Ishikawa (cell line): ENCODE measurements at regions not wholly inside any gene's neighbourhood (a gene's known extent, or its start where the extent isn't known, plus 50 kb on each side); places are given as distances from the start of the nearest gene placed in this dataset.

Experiments
- CEBPB ChIP-seq: IDR thresholded peaks from 2 replicates; pipeline ENCODE4 v1.6.1; 2012
- RAD21 ChIP-seq: IDR thresholded peaks from 2 replicates; pipeline ENCODE4 v1.6.1; 2012; ENCODE audit warnings: low read depth
- TAF1 ChIP-seq: IDR thresholded peaks from 2 replicates; pipeline ENCODE4 v1.6.1; 2012; ENCODE audit warnings: low read depth, mild to moderate bottlenecking

DNA sequence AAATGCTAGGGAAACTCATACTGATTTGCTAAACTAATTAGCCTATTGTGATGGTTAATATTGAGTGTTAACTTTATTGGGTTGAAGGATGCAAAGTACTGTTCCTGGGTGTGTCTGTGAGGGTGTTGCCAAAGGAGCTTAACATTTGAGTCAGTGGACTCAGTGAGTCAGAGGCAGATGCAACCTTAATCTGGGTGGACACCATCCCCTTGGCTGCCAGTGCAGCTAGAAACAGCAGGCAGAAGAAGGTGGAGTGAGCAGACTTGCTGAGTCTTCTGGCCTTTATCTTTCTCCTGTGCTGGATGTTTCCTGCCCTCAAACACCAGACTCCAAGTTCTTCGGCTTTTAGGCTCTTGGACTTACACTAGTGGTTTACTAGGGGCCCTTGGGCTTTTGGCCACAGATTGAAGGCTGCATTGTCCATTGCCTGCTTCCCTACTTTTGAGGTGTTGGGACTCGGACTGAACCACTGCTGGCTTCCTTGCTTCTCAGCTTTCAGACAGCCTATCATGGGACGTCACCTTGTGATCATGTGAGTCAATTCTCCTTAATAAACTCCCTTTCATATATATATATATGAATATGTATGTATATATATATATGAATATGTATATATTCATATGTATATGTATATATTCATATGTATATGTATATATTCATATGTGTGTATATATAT lies 69.7 kb downstream of the RPRM start:
- TF ChIP-seq TAF1 (no peak), RAD21 (no peak), CEBPB (no peak)
